GM23338 (cell line): ENCODE measurements at regions not wholly inside any gene's neighbourhood (a gene's known extent, or its start where the extent isn't known, plus 50 kb on each side); places are given as distances from the start of the nearest gene placed in this dataset.

Experiments used
- CTCF ChIP-seq, 2 experiments: fragments of 200-600 bp in 1 of 2; sonication (generic) in 1 of 2; conservative IDR thresholded peaks; 2 replicates each; pipeline versions ENCODE4 v1.5.1 to v1.6.1; 2016 to 2017; ENCODE audit warnings: antibody characterized with exemption in 2 of 2, low read depth in 2 of 2, mild to moderate bottlenecking in 2 of 2, moderate library complexity in 1 of 2
- POLR2AphosphoS5 ChIP-seq: IDR thresholded peaks from 2 replicates; pipeline ENCODE4 v1.6.1; 2016; ENCODE audit warnings: antibody characterized with exemption, low read depth

GRCh38 chr1:30477588-30477987, 245.8 kb downstream of the MATN1 start:
- TF ChIP-seq POLR2AphosphoS5 (no peak), CTCF (conservative IDR thresholded peaks at IDR 0.05; ENCODE audit: low read depth in 2 of 2) (no peak)
